T-helper 2 cell treated with Interferon-gamma antibody and Interleukin-4, amounts not matched to agents 5 μg/mL and 100 μg/mL, for 36 hours (primary cell): ENCODE measurements at regions not wholly inside any gene's neighbourhood (a gene's known extent, or its start where the extent isn't known, plus 50 kb on each side); places are given as distances from the start of the nearest gene placed in this dataset.

Experiments
- DNase-seq: peaks from one replicate; pipeline ENCODE4 v3.0.0; 2021; ENCODE audit warnings: low spot score
- H3K27ac Mint-ChIP-seq: one replicate; pipeline ENCODE4 v1.8.0; 2021; ENCODE audit warnings: mild to moderate bottlenecking, mixed read lengths
- H3K27me3 Mint-ChIP-seq: one replicate; pipeline ENCODE4 v1.8.0; 2021; ENCODE audit warnings: low read depth, mixed read lengths
- H3K36me3 Mint-ChIP-seq: one replicate; pipeline ENCODE4 v1.8.0; 2021; ENCODE audit warnings: low read depth, mixed read lengths
- H3K4me1 Mint-ChIP-seq: one replicate; pipeline ENCODE4 v1.8.0; 2021; ENCODE audit warnings: low read depth, mixed read lengths
- H3K4me3 Mint-ChIP-seq: one replicate; pipeline ENCODE4 v1.8.0; 2022; ENCODE audit warnings: mild to moderate bottlenecking, moderate library complexity, mixed read lengths
- H3K9me3 Mint-ChIP-seq: one replicate; pipeline ENCODE4 v1.8.0; 2021; ENCODE audit warnings: mixed read lengths

DNA sequence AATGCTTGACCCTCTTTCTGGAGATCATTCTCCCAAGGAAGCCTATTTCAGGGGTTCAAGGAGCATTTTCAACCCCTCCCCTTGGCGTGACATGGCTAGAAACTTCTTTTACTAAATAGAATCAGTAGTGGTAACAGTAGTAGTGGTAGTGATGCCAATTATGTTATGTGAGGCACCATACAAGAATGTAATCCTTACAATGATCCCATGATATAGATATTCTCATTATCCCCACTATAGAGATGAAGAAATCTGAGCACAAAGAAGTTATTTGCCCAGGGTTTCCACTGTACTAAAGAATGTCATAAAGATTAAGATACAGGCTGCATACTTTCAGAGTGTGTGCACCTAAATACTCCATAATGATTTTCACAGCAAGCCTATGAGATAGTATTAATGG is 155.4 kb upstream of the CLINT1 start:
- DNase-seq = no peak
- no peaks in the 10 kb centered on the region for H3K4me1 Mint-ChIP-seq
- H3K4me3 Mint-ChIP-seq = no peak overlapping the region
- no peak overlapping the region for H3K27ac Mint-ChIP-seq
- no peaks in the 10 kb centered on the region for H3K9me3 Mint-ChIP-seq
- no peaks in the 10 kb centered on the region for H3K36me3 Mint-ChIP-seq
- H3K27me3 Mint-ChIP-seq = peaks cover 24% of the 10 kb centered on the region

DNA sequence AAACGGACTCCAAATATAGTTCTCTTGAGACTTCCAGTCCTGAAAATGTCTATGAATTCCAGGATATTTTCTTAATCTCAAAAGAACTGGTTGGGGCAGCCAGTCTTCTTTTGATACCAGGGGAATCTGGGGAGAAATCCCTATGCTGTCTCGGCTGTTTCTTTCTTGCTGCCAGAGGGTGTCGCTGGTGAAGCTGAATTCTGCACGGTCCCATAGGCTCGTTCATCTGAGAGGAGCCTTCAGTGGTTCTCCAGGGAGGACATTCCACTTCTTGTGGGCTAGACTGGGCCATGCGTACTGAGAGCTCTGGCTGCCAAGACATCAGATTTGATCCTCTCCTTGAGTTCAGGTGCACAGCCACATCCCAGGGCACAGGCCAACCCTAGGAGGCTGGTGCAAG is 155.0 kb upstream of the CLINT1 start:
- Mint-ChIP-seq H3K27ac (no peak overlapping the region), H3K36me3 (no peaks in the 10 kb centered on the region), H3K27me3 (peaks cover 24% of the 10 kb centered on the region), H3K4me1 (no peaks in the 10 kb centered on the region), H3K9me3 (no peaks in the 10 kb centered on the region), H3K4me3 (no peak overlapping the region)
- no peak for DNase-seq

DNA sequence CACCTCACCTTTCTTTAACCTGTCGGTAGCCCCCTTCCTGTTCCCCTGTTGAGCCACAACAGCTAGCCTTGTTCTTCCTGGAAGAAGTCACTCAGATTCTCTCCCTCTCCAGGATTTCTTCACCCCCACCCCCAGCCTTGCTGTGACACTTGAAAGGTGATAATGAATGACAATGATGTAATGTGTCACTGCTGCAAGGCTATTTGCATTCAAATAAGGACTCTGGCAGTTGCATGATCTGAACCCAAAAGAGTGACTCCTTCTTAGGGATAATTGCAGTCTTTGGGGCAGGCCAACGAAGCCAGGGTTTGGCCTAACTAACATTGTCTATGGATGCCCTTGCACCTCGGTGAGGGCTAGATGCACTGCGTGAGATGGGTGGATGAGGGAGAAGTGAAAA is 154.4 kb upstream of the CLINT1 start:
- Mint-ChIP-seq H3K27me3 (peaks cover 24% of the 10 kb centered on the region), H3K4me3 (no peak overlapping the region), H3K4me1 (no peaks in the 10 kb centered on the region), H3K27ac (no peak overlapping the region), H3K9me3 (no peaks in the 10 kb centered on the region), H3K36me3 (no peaks in the 10 kb centered on the region)
- no peak for DNase-seq

DNA sequence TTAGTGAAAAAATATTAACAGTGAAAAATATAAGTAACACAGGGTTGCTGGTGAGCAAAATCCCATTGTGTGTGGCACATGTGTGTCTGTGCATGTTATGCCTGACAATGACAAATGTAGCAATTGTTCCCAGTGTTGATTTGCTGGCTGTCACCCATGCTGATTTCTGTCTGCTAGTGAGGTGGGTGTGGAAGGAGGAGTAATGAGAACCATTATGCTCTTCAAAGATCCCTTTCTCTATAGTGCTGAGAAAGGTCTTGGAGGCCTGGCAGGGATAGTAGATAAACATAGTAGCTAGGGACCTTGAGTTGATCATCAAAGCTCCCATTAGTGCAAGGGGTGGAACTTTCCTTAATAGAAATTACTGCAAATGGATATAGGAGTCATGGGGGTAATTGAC is 152.5 kb upstream of the CLINT1 start:
- H3K36me3 Mint-ChIP-seq = no peaks in the 10 kb centered on the region

DNA sequence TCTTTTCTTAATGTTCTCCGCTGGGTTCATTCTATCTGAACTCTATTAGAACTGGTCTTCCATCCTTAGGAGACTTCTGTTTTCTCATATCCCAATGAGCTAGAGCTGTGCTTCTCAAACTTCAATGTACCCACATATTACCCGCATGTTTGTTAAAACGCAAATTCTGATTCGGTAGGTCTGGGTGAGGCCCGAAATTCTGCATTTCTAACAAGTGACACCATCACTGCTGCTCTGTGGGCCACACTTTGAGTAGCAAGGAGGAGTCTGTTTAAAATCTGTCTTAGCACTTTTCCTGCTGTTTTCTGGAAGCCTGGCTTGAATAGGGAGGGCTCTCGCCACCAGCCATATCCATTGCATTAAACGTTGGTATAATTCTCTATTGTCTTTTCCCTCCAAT is 151.9 kb upstream of the CLINT1 start:
- Mint-ChIP-seq H3K36me3 (no peaks in the 10 kb centered on the region), H3K27ac (no peak overlapping the region), H3K4me1 (no peaks in the 10 kb centered on the region), H3K9me3 (no peaks in the 10 kb centered on the region), H3K4me3 (no peak overlapping the region), H3K27me3 (peaks cover 21% of the 10 kb centered on the region)
- DNase-seq = no peak

More for the DNA sequence above, 152.5 kb upstream of the CLINT1 start:
- peaks cover 21% of the 10 kb centered on the region for H3K27me3 Mint-ChIP-seq
- H3K27ac Mint-ChIP-seq = no peak overlapping the region
- no peaks in the 10 kb centered on the region for H3K9me3 Mint-ChIP-seq
- H3K4me3 Mint-ChIP-seq = no peak overlapping the region
- no peak for DNase-seq
- H3K4me1 Mint-ChIP-seq = no peaks in the 10 kb centered on the region

DNA sequence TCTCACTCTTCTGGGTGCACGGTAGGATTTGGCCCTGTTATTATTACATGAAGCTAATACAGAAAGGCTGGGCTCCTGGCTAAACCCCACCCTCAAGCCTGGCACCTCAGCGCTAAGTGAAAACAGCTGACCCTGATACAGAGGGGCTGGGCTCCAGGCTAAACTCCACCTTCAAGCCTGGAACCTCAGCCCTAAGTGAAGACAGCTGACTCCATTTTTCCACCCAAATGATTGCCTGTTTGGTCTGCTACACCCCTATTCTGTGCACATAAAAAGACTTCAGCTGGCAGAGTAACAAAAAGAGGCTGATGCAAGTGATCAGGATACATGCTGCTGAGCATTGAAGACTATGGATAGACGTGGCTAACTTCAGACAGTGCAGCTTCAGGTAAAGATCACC is 148.4 kb upstream of the CLINT1 start:
- Mint-ChIP-seq H3K9me3 (no peaks in the 10 kb centered on the region), H3K4me3 (no peak overlapping the region), H3K4me1 (no peaks in the 10 kb centered on the region), H3K27me3 (peaks cover 14% of the 10 kb centered on the region), H3K36me3 (no peaks in the 10 kb centered on the region), H3K27ac (no peak overlapping the region)
- no peak for DNase-seq

DNA sequence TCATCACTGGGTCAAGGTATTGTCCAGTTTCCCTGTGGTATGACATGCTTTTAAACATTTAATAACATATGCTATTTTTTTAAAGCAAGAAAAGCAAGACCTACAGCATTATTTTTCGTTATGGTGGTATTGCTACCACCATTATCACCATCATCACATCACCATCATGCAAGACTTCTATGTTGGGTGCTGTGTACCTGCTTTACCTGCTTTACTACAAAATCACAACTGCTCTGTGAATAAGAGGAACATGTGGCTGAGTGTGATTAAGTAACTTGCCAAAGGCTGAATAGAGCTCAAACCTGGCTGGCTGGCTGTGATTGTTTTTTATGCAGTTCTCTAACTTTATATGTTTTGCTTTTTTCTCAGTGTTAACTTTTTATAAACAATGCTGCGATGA is 140.8 kb upstream of the CLINT1 start:
- H3K9me3 Mint-ChIP-seq = no peaks in the 10 kb centered on the region
- peaks cover 42% of the 10 kb centered on the region for H3K27me3 Mint-ChIP-seq
- H3K36me3 Mint-ChIP-seq = no peaks in the 10 kb centered on the region
- H3K4me3 Mint-ChIP-seq = no peak overlapping the region
- no peak overlapping the region for H3K27ac Mint-ChIP-seq
- peaks cover 13% of the 10 kb centered on the region for H3K4me1 Mint-ChIP-seq
- DNase-seq = no peak

DNA sequence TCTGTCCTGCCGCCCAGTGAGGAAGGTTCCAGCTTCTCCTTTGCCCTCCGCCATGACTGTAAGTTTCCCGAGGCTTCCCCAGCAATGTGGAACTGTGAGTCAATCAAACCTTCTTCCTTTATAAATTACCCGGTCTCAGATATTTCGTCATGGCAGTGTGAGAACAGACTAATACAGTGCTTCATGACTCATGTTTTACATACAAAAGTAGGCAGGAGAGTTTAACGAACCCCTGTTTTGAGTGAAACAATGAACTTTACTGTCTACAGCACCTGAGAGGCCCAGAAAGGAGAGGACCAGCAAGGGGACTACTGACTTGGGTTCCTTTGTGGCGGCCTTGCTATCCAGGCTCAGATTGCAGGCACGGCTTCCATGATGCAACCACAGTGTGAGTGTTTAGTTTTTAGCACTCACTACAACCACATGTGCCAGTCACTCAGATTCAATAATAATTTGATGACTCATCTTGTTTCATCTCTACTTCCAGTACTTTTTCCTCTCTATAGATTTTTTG is 139.1 kb upstream of the CLINT1 start:
- DNase-seq = no peak
- Mint-ChIP-seq H3K4me1 (peaks cover 25% of the 10 kb centered on the region), H3K27ac (no peak overlapping the region), H3K9me3 (no peaks in the 10 kb centered on the region), H3K4me3 (no peak overlapping the region), H3K27me3 (peaks cover 44% of the 10 kb centered on the region), H3K36me3 (no peaks in the 10 kb centered on the region)

DNA sequence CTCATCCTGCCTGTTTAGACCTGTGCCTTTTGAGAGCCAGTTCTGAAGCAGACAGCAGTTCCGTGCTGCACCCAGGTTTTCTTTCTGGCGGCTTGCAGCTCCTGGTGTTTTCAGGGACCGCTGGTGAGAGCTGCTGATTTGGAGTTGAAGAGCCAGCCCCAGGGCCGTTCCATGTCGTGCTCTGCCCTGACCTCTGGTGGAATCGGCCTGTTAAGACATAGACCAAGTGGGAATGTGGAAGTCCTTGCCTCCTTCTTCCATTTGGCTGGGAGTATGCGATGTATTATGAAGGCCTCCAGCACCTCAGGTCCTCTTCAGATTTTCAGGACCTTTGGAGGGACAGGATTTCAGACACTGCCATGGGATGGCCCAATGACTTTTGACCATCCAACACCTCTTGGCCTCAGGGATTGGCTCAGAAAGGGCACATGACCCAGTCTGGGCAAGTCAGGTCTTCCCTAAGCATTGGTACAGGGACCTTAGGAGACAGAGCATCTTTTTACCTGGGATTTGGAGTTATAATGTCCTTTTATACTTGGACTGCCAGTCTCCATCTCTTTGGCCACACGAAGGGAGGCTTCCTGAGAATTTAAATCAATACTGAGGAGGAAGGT is 136.1 kb upstream of the CLINT1 start:
- H3K4me3 Mint-ChIP-seq = peak overlapping the region; percentile 48
- H3K27me3 Mint-ChIP-seq = peaks cover 42% of the 10 kb centered on the region
- peaks cover 29% of the 10 kb centered on the region for H3K4me1 Mint-ChIP-seq
- H3K36me3 Mint-ChIP-seq = no peaks in the 10 kb centered on the region
- H3K27ac Mint-ChIP-seq = no peak overlapping the region
- peak; percentile 21 for DNase-seq
- no peaks in the 10 kb centered on the region for H3K9me3 Mint-ChIP-seq

DNA sequence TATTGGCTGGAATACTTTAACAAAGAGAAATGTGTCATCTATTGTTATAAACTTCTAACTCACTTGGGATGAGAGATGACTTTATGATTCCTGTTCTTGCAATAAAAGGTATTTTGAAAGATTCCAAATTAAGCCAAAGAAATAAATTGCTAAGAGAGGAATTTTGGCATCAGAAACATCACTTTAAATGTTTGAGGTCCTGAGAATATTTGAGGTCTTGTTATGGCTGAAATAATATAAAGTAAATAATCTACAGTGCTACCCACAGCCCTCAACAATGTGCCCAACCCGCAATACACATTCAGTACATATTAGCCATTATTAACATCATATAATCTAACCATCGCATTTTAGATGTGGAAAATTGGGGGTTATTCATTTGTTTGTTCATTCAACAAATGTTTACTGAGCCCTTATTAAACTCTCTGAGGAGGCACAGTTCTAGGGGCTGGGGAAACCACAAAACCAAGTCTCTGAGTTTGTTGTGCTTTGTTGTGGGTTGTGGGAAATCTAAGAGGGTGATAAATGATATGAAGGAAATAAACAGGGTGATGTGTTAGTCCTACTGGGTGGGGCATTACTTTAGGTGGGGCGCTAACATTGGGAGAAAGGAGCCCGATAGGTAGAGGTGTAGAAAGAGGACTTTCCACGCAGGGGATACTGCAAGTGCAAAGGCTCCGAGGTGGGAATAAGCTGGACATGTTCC is 135.2 kb upstream of the CLINT1 start:
- H3K36me3 Mint-ChIP-seq = no peaks in the 10 kb centered on the region
- H3K27me3 Mint-ChIP-seq = peaks cover 46% of the 10 kb centered on the region
- peak; percentile 16 for DNase-seq
- peak overlapping the region; percentile 48 for H3K4me3 Mint-ChIP-seq
- H3K9me3 Mint-ChIP-seq = no peaks in the 10 kb centered on the region
- H3K27ac Mint-ChIP-seq = no peak overlapping the region
- peaks cover 29% of the 10 kb centered on the region for H3K4me1 Mint-ChIP-seq

DNA sequence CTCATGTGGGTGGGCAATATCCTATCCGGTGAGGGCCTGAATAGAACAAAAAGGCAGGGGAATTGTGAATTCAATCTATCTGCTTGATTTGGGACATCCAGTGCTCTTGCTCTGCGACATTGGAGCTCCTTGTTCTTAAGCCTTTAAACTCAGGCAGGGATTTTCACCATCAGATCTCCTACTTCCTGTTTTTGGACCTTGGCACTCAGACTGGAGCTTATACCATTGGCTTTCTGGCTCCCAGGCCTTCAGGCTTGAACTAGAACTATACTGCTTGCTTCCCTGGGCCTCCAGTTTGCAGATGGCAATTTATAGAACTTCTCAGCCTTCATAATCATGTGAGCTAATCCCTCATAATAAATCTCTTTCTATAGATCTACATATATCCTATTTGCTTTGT is 134.3 kb upstream of the CLINT1 start:
- Mint-ChIP-seq H3K27ac (no peak overlapping the region), H3K9me3 (no peaks in the 10 kb centered on the region), H3K4me1 (peaks cover 29% of the 10 kb centered on the region), H3K27me3 (peaks cover 47% of the 10 kb centered on the region), H3K36me3 (no peaks in the 10 kb centered on the region), H3K4me3 (no peak overlapping the region)
- no peak for DNase-seq

DNA sequence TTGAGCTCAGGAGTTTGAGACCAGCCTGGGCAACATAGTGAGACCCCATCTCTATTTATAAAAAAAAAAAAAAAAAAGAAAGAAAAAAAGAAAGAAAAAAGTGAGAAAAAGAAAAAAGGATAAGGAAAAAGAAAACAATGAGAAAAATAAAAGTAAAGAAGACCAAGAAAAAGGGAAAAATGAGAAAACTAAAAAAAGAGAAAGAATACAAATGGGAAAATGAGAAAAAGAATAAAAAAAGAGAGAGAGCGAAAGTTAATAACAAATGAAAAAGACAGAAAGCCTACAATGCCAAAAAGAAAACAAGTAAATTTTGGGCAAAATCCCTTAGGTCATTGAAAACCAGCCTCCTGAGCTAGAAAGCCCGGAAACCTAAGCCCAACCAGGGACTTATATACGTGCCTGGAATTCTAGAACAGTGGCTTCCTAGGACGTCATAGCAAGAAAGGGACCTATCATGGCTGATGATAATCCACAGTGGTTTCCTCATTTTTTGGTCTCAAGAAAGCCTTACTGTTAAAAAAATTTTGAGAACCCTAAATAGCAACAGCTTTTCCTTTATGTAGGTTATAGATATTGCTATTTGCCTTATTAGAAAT is 131.7 kb upstream of the CLINT1 start:
- H3K4me1 Mint-ChIP-seq = peaks cover 25% of the 10 kb centered on the region
- no peaks in the 10 kb centered on the region for H3K36me3 Mint-ChIP-seq
- H3K27ac Mint-ChIP-seq = no peak overlapping the region
- no peak overlapping the region for H3K4me3 Mint-ChIP-seq
- H3K9me3 Mint-ChIP-seq = no peaks in the 10 kb centered on the region
- DNase-seq = no peak
- H3K27me3 Mint-ChIP-seq = peaks cover 39% of the 10 kb centered on the region

DNA sequence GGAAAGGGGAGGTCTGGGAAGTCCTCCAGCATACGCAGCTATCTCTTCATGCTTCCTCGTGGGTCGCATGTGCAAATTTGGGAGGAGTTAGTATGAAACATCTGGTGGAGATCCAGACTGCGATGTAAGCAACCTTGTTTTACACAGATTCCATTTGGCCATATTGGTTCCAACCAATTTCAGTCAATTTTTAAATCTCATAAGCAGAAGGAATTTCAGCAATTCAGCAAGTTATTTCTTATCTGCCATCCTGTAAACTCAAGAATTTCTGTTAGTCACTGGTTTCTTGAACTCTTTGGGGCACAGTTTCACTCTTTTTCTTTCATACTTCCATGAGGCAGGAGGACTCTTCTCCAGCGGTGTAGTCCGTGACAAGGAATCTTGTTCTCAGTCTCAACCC is 130.4 kb upstream of the CLINT1 start:
- no peaks in the 10 kb centered on the region for H3K36me3 Mint-ChIP-seq
- H3K9me3 Mint-ChIP-seq = no peaks in the 10 kb centered on the region
- no peak for DNase-seq
- peaks cover 12% of the 10 kb centered on the region for H3K4me1 Mint-ChIP-seq
- H3K27me3 Mint-ChIP-seq = peaks cover 38% of the 10 kb centered on the region
- H3K27ac Mint-ChIP-seq = no peak overlapping the region
- no peak overlapping the region for H3K4me3 Mint-ChIP-seq

DNA sequence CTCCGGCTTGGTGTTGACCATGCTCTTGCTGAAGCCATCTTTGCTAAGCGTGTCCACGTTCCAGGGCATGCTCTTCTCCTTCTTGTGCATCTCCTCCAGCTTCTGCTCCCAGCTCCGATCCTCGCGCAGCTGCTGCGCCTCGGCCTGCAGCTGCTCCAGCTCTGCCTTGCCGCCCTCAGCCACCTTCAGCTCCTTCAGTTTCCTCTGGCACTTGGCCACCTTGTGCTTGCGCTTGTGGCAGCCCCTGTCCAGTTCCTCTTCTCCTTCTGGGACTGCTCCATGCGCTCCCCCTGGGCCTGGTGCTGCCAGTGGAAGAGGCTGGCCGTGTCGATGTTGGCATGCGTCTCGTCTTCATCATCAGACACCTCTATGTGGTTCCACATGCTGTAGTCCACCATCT is 128.3 kb upstream of the CLINT1 start:
- Mint-ChIP-seq H3K36me3 (no peaks in the 10 kb centered on the region), H3K4me3 (no peak overlapping the region), H3K9me3 (no peaks in the 10 kb centered on the region), H3K27me3 (peaks cover 31% of the 10 kb centered on the region), H3K27ac (no peak overlapping the region), H3K4me1 (peaks cover 4% of the 10 kb centered on the region)
- no peak for DNase-seq
